K562 (cell line): ENCODE measurements at regions not wholly inside any gene's neighbourhood (a gene's known extent, or its start where the extent isn't known, plus 50 kb on each side); places are given as distances from the start of the nearest gene placed in this dataset.
"Not testable (repeated sequence)": the region's sequence is repeated elsewhere in the genome, so short reads cannot be mapped to it uniquely, and the experiment has no call there.

Experiments used
- ATAC-seq: fragments of 200-7000 bp; cut with Tn5 transposase; 3 replicates; pipeline ENCODE4 v1.9.1; 2020; ENCODE audit warnings: moderate library complexity
- BruUV-seq: library from RNA; stranded (reverse); fragments of 400-500 nt; replicated peaks from 2 replicates; lab custom pipeline; 2021; lab: Mats Ljungman, UMichigan
- CTCF ChIA-PET: fragments of 300-600 bp; formaldehyde crosslinking; extraction: SDS; loops from one replicate; lab custom pipeline; 2021; ENCODE audit warnings: low intra/inter-chr PET ratio; lab: Yijun Ruan, JAX
- POLR2A ChIA-PET: fragments of 300-600, 350-650 bp; sonication (Branson Sonifier 250); formaldehyde crosslinking; extraction: SDS; loops from one replicate; lab custom pipeline; 2021; ENCODE audit warnings: antibody characterized with exemption, inconsistent platforms; lab: Yijun Ruan, JAX
- DNase-seq, 4 experiments: peaks; one replicate each; pipeline versions ENCODE4 v3.0.0 to v3.0.0-alpha.2; 2011 to 2018; ENCODE audit warnings: low spot score in 3 of 4, mixed read lengths in 3 of 4; ENCODE audit errors: extremely low read depth in 1 of 4
- FAIRE-seq: peaks from 2 replicates; lab custom pipeline; 2011; peaks lifted over from hg19 to GRCh38; lab: Jason Lieb, UNC
- H2AFZ ChIP-seq: 2 replicates; pipeline ENCODE4 v1.6.0; 2011; ENCODE audit warnings: low read depth, low read length, control low read depth, inconsistent platforms
- H3K27ac ChIP-seq: fragments of 200-600 bp; 3 replicates; pipeline ENCODE4 v1.8.0; 2011; ENCODE audit warnings: low read depth, mild to moderate bottlenecking, control low read depth, inconsistent platforms, low read length, moderate library complexity, mixed read lengths; ENCODE audit errors: extremely low read depth
- H3K27me3 ChIP-seq, 2 experiments: fragments of 300-600 bp in 1 of 2; 2 replicates in 1 of 2; 3 replicates in 1 of 2; pipeline versions ENCODE4 v1.6.0 to v1.8.0; 2011; ENCODE audit warnings: inconsistent platforms in 2 of 2, low read length in 2 of 2, mild to moderate bottlenecking in 1 of 2, mixed read lengths in 1 of 2, moderate library complexity in 1 of 2; ENCODE audit not compliant: control insufficient read depth in 2 of 2, insufficient read depth in 2 of 2
- H3K36me3 ChIP-seq: fragments of 300-600 bp; 3 replicates; pipeline ENCODE4 v1.8.0; 2011; ENCODE audit warnings: mild to moderate bottlenecking, low read length, inconsistent platforms; ENCODE audit not compliant: control insufficient read depth, insufficient read depth
- H3K4me1 ChIP-seq, 2 experiments: fragments of 200-600 bp in 1 of 2; replicated peaks in 1 of 2; 2 replicates in 1 of 2; 3 replicates in 1 of 2; pipeline versions ENCODE4 v1.5.1 to v1.8.0; 2011; ENCODE audit warnings: inconsistent platforms in 2 of 2, low read length in 2 of 2, mild to moderate bottlenecking in 1 of 2, mixed read lengths in 1 of 2, moderate library complexity in 1 of 2; ENCODE audit not compliant: control insufficient read depth in 2 of 2, insufficient read depth in 2 of 2
- H3K4me2 ChIP-seq: 2 replicates; pipeline ENCODE4 v1.6.1; 2011; ENCODE audit warnings: low read length, control low read depth, inconsistent platforms, mixed read lengths; ENCODE audit not compliant: insufficient read depth
- H3K4me3 ChIP-seq: fragments of 200-600 bp; sonication (generic), shearing (Covaris generic); 2 replicates; pipeline ENCODE4 v1.5.1; 2016; ENCODE audit warnings: control low read depth, inconsistent platforms
- H3K79me2 ChIP-seq: fragments of 200-600 bp; 3 replicates; pipeline ENCODE4 v1.8.0; 2011; ENCODE audit warnings: low read length, inconsistent platforms; ENCODE audit not compliant: control insufficient read depth, insufficient read depth
- H3K9ac ChIP-seq, 2 experiments: 2 replicates each; pipeline versions ENCODE4 v1.6.0 to v1.6.1; 2011; ENCODE audit warnings: low read depth in 2 of 2, low read length in 2 of 2, control low read depth in 1 of 2, inconsistent platforms in 1 of 2, mild to moderate bottlenecking in 1 of 2, mixed read lengths in 1 of 2; ENCODE audit not compliant: insufficient read depth in 1 of 2
- H3K9me1 ChIP-seq: one replicate; pipeline ENCODE4 v1.6.0; 2011; ENCODE audit warnings: inconsistent platforms, mild to moderate bottlenecking, low read length, moderate library complexity; ENCODE audit not compliant: control insufficient read depth, insufficient read depth
- H3K9me3 ChIP-seq: replicated peaks from 2 replicates; pipeline ENCODE4 v1.5.1; 2011; ENCODE audit warnings: low read depth, low read length, inconsistent platforms; ENCODE audit not compliant: control insufficient read depth, insufficient read depth
- H4K20me1 ChIP-seq: replicated peaks from 2 replicates; pipeline ENCODE4 v1.6.1; 2011; ENCODE audit warnings: low read length, inconsistent platforms, mixed read lengths; ENCODE audit not compliant: control insufficient read depth, insufficient read depth
- MBD2 ChIP-seq: sonication (generic); IDR thresholded peaks from 2 replicates; pipeline ENCODE4 v1.6.1; 2016; ENCODE audit warnings: low read depth, borderline replicate concordance
- NFE2L1 ChIP-seq: fragments of 450-650 bp; IDR thresholded peaks from 2 replicates; pipeline ENCODE4 v1.6.1; 2016; ENCODE audit warnings: missing genetic modification characterization, low read depth, mild to moderate bottlenecking, missing compliant biosample characterization, moderate library complexity, borderline replicate concordance
- NFIC ChIP-seq: fragments of 450-650 bp; IDR thresholded peaks from 2 replicates; pipeline ENCODE4 v1.6.1; 2017; ENCODE audit warnings: mild to moderate bottlenecking, inconsistent platforms
- NKRF ChIP-seq: fragments of 450-650 bp; IDR thresholded peaks from 2 replicates; pipeline ENCODE4 v1.6.1; 2016; ENCODE audit warnings: borderline replicate concordance
- PRMT5 ChIP-seq: sonication (generic); formaldehyde crosslinking; IDR thresholded peaks from 2 replicates; pipeline ENCODE4 v1.5.0; 2020; ENCODE audit warnings: missing genetic modification reagents
- THRAP3 ChIP-seq: fragments of 450-650 bp; IDR thresholded peaks from 2 replicates; pipeline ENCODE4 v1.6.1; 2016; ENCODE audit warnings: mild to moderate bottlenecking, inconsistent platforms, borderline replicate concordance
- ZNF217 ChIP-seq: sonication (generic); formaldehyde crosslinking; IDR thresholded peaks from 2 replicates; pipeline ENCODE4 v1.8.0; 2022; ENCODE audit warnings: mild to moderate bottlenecking, missing genetic modification reagents
- whole genome bisulfite sequencing: fragments of 100-300 bp; shearing (Covaris generic); methylation state at CpG from one replicate; pipeline ENCODE4 v1.1.6; 2016; ENCODE audit warnings: low coverage, mixed read lengths; ENCODE audit not compliant: insufficient coverage; ENCODE audit errors: missing lambda C conversion rate; 5-methylcytosine and 5-hydroxymethylcytosine counted together
- in situ Hi-C: fragments of 300-500 bp; cut with MboI; formaldehyde crosslinking; loops from 4 replicates; pipeline ENCODE4 v1.15.0; 2018; ENCODE audit warnings: inconsistent platforms, mixed read lengths
- intact Hi-C: fragments of 100-400 bp; cut with micrococcal nuclease; formaldehyde crosslinking; loops from 2 replicates; pipeline ENCODE4 v1.14.2; 2022

- H3K9ac ChIP-seq, FAIRE-seq, in situ Hi-C loops, H3K9me3 ChIP-seq, H3K4me1 ChIP-seq, H3K79me2 ChIP-seq, POLR2A ChIA-PET, H3K36me3 ChIP-seq, H3K4me2 ChIP-seq, H3K4me3 ChIP-seq, CTCF ChIA-PET, DNase-seq, BruUV-seq, H4K20me1 ChIP-seq, intact Hi-C loops, H3K9me1 ChIP-seq, H3K27me3 ChIP-seq, H3K27ac ChIP-seq, ATAC-seq, H2AFZ ChIP-seq: not testable (repeated sequence)
- 0% methylated on average over 2 of the region's 17 CpGs for WGBS
Measured at GRCh38 chr11:42881335-42881734, 430.5 kb upstream of the API5 start.

- Histone ChIP-seq H3K79me2 (no peaks in the 10 kb centered on the region), H3K27ac (no peak overlapping the region), H3K9ac (no peak overlapping the region), H3K36me3 (no peaks in the 10 kb centered on the region), H4K20me1 (no peaks in the 10 kb centered on the region), H3K4me1 (no peaks in the 10 kb centered on the region), H3K9me1 (no peaks in the 10 kb centered on the region), H2AFZ (no peak overlapping the region), H3K4me3 (no peak overlapping the region), H3K4me2 (no peak overlapping the region), H3K9me3 (no peaks in the 10 kb centered on the region), H3K27me3 (no peaks in the 10 kb centered on the region)
- 0% methylated on average over 2 of the region's 2 CpGs for WGBS
- DNase-seq, result no peak
- ChIA-PET CTCF (no interaction called here), POLR2A (interaction anchor here (0.6 kb wide), 1 partner anchor 322 kb away, joined by 3 read pairs; no protein-coding TSS in a partner anchor)
- no peak for FAIRE-seq
- BruUV-seq, result no TSS peak
- no peak for ATAC-seq
- intact Hi-C loops, result no loop called here
- in situ Hi-C loops, result no loop called here
- no peak for TF ChIP-seq THRAP3
- no peak for TF ChIP-seq PRMT5 (CRISPR knock-in tag)
- TF ChIP-seq MBD2, result no peak
- TF ChIP-seq ZNF217 (CRISPR knock-in tag), result no peak
- TF ChIP-seq NFE2L1 (tag), result no peak
- peak; percentile 49; the same call in 1 of the 2 replicates for TF ChIP-seq NFIC
- TF ChIP-seq NKRF, result no peak
Measured at GRCh38 chr11:42890773-42891172, 421.0 kb upstream of the API5 start.
